GM10266 (cell line): ENCODE measurements at regions not wholly inside any gene's neighbourhood (a gene's known extent, or its start where the extent isn't known, plus 50 kb on each side); places are given as distances from the start of the nearest gene placed in this dataset.
"Not testable (repeated sequence)": the region's sequence is repeated elsewhere in the genome, so short reads cannot be mapped to it uniquely, and the experiment has no call there.

Source experiments
- DNase-seq: peaks from one replicate; pipeline ENCODE4 v3.0.0; 2012; ENCODE audit errors: extremely low spot score
- TF ChIP-seq, protein P1 (sequence below): IDR thresholded peaks from 2 replicates; pipeline ENCODE4 v1.5.1; 2012; ENCODE audit warnings: mild to moderate bottlenecking, low read depth; ENCODE audit not compliant: control insufficient read depth, insufficient read depth; ENCODE audit errors: missing control alignments

GRCh38 chr7:37604078-37604477 lies 79.5 kb upstream of the GPR141 start:
- no peak for DNase-seq
- TF ChIP-seq, protein P1, sequence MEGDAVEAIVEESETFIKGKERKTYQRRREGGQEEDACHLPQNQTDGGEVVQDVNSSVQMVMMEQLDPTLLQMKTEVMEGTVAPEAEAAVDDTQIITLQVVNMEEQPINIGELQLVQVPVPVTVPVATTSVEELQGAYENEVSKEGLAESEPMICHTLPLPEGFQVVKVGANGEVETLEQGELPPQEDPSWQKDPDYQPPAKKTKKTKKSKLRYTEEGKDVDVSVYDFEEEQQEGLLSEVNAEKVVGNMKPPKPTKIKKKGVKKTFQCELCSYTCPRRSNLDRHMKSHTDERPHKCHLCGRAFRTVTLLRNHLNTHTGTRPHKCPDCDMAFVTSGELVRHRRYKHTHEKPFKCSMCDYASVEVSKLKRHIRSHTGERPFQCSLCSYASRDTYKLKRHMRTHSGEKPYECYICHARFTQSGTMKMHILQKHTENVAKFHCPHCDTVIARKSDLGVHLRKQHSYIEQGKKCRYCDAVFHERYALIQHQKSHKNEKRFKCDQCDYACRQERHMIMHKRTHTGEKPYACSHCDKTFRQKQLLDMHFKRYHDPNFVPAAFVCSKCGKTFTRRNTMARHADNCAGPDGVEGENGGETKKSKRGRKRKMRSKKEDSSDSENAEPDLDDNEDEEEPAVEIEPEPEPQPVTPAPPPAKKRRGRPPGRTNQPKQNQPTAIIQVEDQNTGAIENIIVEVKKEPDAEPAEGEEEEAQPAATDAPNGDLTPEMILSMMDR, result no peak

DNA sequence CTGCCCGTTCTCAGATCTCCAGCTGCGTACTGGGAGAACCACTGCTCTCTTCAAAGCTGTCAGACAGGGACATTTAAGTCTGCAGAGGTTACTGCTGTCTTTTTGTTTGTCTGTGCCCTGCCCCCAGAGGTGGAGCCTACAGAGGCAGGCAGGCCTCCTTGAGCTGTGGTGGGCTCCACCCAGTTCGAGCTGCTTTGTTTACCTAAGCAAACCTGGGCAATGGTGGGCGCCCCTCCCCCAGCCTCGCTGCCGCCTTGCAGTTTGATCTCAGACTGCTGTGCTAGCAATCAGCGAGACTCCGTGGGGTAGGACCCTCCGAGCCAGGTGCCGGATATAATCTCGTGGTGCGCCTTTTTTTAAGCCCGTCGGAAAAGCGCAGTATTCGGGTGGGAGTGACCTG lies 66.2 kb upstream of the GPR141 start:
- DNase-seq, result not testable (repeated sequence)

- TF ChIP-seq, protein P1, result no peak
- DNase-seq, result no peak
These were observed 50.5 kb upstream of the GPR141 start for GRCh38 chr7:37633048-37633447.
